ENCODE measurements at regions not wholly inside any gene's neighbourhood (a gene's known extent, or its start where the extent isn't known, plus 50 kb on each side); places are given as distances from the start of the nearest gene placed in this dataset.

DNA sequence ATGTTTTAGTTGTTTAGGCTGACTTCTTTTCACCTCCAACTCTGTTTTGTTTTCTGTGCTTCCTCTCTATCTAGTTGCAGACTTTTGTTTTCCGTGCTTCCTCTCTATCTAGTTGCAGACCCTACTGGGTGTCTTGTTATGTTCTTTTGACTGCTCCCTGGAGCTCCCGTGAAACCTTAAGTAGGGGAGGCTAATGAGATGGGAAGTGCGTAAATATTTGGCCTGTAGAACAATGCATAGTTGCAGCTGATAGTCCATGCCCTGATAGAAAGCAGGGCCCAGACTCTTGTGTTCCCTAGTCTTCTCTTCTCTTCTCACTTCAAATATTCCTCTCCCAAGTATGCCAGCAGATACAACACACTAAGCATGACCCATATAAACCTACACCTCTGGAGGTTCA lies 757.0 kb downstream of the BRINP1 start:
- TF ChIP-seq POLR2A (IDR thresholded peaks at IDR 0.05; ENCODE audit: low read depth, low read length) (no peak), POLR2AphosphoS5 (IDR thresholded peaks at IDR 0.05; ENCODE audit: low read depth, low read length) (no peak), TAF1 (IDR thresholded peaks at IDR 0.05; ENCODE audit: low read depth, low read length) (no peak), SPI1 (IDR thresholded peaks at IDR 0.05; ENCODE audit: low read depth, low read length) (no peak), POU2F2 (IDR thresholded peaks at IDR 0.05; ENCODE audit: low read depth, low read length) (no peak)

Measured in GM12891 (cell line).